GM12874 (cell line): ENCODE measurements at regions not wholly inside any gene's neighbourhood (a gene's known extent, or its start where the extent isn't known, plus 50 kb on each side); places are given as distances from the start of the nearest gene placed in this dataset.
A peak's percentile ranks its signal among the peaks of the same experiment; 100 is the strongest.

Experiments
- CTCF ChIP-seq: IDR thresholded peaks from 2 replicates; pipeline ENCODE4 v1.5.1; 2011; ENCODE audit warnings: low read depth, mild to moderate bottlenecking, control low read depth, low read length, moderate library complexity; ENCODE audit not compliant: insufficient read depth

DNA sequence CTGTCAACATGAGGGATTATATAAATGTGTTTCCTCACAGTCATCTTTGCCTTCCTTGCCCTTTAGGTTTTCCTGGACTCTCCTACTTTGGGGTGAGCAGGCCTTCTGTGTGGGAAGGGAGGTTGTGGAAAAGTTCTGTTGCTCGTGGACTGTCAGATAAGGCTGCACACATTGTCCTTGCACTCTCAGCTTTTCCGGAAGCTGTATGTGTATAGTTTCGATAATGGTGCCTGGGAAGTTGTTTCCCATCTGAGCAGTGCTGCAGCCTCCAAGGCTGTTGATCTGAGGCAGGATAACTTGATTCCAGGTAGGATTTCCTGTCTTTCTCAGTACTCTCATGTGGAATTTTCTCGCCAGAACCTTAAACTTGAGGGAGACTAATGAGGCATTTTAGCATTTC, 297.8 kb upstream of the AZI2 start:
- no peak for TF ChIP-seq CTCF

DNA sequence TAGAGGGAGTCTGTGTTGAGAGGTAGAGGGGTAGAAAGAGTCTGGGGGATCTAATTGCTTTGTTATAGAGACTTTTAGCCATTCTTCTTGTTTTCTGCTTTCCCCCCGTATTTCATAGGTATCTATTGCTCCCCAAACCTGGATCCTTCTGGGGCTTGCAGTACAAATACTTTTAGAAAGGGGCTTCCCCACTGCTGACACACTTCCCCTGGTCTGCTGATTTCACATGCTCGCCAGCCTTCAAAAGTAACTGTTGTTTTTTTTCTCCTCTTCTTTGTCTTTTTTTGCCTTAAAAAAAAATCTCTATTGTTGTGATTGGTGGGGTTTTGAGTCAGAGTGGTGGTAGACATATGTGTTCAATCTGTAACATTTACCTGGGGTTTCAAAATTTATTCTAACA, 300.6 kb upstream of the AZI2 start:
- no peak for TF ChIP-seq CTCF

GRCh38 chr3:28651159-28651558, 302.5 kb upstream of the AZI2 start:
- no peak for TF ChIP-seq CTCF

DNA sequence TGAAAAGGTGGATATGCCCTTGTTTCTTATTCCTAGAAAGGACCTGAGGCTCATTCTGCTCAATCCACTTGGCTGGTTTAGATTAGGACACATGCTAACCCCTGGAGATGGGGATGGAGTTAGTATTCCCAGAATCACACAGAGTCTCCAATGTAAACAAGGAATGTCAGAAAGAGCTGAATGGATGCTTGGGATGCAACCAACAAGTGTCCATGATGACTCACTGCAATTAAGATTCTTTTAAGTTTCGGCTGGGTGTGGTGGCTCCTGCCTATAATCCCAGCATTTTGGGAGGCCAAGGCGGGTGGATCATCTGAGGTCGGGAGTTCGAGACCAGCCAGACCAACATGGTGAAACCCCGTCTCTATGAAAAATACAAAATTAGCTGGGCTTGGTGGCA, 315.5 kb upstream of the AZI2 start:
- no peak for TF ChIP-seq CTCF

DNA sequence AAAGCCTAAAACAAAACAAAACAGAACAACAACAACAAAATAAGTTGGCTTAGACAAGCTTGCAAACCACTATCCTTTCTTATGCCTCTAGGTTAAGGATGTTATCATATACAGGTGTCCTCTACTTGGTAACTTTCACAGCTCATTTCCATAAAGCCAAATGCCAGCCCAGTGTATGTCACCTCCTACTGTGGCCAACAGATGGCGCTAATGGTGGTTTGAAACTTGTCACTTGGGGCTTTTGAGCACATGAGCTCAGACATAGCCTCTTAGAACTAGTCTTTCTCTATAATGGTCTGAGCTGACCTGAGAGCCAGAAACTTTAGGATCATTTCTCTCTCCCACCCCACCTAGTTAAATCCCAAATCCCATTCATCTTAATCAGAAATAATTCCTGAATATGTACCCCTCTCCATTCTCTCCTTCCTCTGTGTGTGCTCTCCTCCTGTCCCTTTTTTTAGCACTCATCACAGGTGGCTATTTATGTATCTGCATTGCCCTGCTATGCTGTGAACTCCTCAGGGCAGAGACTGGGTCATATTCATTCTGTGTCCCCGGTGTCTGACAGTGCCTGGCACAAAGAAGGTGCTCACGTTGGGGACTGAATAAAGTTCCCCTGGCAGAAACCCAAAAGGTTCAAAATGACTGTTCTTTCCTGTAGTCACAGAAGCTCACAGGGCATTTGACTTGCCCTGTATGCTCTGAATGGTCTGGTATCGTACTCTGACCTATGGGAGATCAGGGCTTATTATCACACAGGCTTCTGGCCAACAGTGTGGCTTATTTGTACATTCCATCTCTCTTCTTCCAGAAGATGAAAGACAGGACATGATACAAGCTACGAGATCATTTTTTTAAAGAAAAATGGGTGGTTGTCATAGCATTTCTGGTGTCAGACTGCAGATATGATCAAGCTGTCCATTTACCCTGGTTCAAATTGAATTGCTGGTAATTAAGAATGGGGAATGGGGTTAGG, 319.3 kb upstream of the AZI2 start:
- TF ChIP-seq CTCF: peak; percentile 80

GRCh38 chr3:28669870-28670269, 321.2 kb upstream of the AZI2 start:
- TF ChIP-seq CTCF: no peak

- TF ChIP-seq CTCF: no peak
Observed at GRCh38 chr3:28672406-28672805, 323.8 kb upstream of the AZI2 start.
